Progenitor cell of endocrine pancreas (in vitro differentiated cells): ENCODE measurements at regions not wholly inside any gene's neighbourhood (a gene's known extent, or its start where the extent isn't known, plus 50 kb on each side); places are given as distances from the start of the nearest gene placed in this dataset.

Experiments
- DNase-seq: peaks from one replicate; pipeline ENCODE4 v3.0.0; 2021; ENCODE audit warnings: low spot score; ENCODE audit not compliant: unreplicated experiment
- H3K27ac Mint-ChIP-seq: 2 replicates; pipeline ENCODE4 v1.8.0; 2021; ENCODE audit warnings: mild to moderate bottlenecking, moderate library complexity, mixed read lengths
- H3K27me3 Mint-ChIP-seq: 2 replicates; pipeline ENCODE4 v1.8.0; 2021; ENCODE audit warnings: mixed read lengths
- H3K36me3 Mint-ChIP-seq: 2 replicates; pipeline ENCODE4 v1.8.0; 2022; ENCODE audit warnings: mixed read lengths; ENCODE audit not compliant: insufficient read depth
- H3K4me1 Mint-ChIP-seq: 2 replicates; pipeline ENCODE4 v1.8.0; 2021; ENCODE audit warnings: low read depth, mixed read lengths
- H3K4me3 Mint-ChIP-seq: 2 replicates; pipeline ENCODE4 v1.8.0; 2021; ENCODE audit warnings: low read depth, mild to moderate bottlenecking, moderate library complexity, mixed read lengths
- H3K9me3 Mint-ChIP-seq: 2 replicates; pipeline ENCODE4 v1.8.0; 2021; ENCODE audit warnings: low read depth, mixed read lengths
- CTCF ChIP-seq: fragments of 200-600 bp; sonication (generic); IDR thresholded peaks from one replicate; pipeline ENCODE4 v1.5.0; 2021; ENCODE audit warnings: antibody characterized with exemption, mild to moderate bottlenecking; ENCODE audit not compliant: unreplicated experiment

GRCh38 chr2:190127651-190128050, 65.1 kb upstream of the MSTN start:
- H3K27me3 Mint-ChIP-seq = no peaks in the 10 kb centered on the region
- no peak overlapping the region for H3K27ac Mint-ChIP-seq
- TF ChIP-seq CTCF = no peak
- no peaks in the 10 kb centered on the region for H3K36me3 Mint-ChIP-seq
- peaks cover 3% of the 10 kb centered on the region for H3K9me3 Mint-ChIP-seq
- DNase-seq = no peak
- no peaks in the 10 kb centered on the region for H3K4me1 Mint-ChIP-seq
- H3K4me3 Mint-ChIP-seq = no peak overlapping the region

DNA sequence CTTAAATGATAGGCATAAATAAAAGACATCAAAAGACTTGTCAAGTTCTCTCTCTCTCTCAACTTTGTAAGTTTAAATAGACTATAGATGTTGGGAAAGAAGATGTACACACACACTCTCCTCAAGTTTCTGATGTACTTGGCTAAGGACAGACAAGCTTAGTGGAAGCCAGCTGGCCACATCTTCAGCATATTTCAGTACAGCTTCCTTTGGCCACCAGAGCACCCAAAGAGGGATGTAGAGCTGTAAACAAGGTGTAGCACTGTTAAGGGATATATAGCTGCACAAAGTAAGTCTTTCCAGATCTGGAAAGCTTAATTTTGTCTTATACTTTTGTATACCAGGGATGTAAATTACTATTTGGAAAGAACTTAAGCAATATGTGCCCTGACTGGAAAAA, 64.3 kb upstream of the MSTN start:
- Mint-ChIP-seq H3K4me1 (no peaks in the 10 kb centered on the region), H3K4me3 (no peak overlapping the region), H3K9me3 (no peaks in the 10 kb centered on the region), H3K36me3 (no peaks in the 10 kb centered on the region), H3K27me3 (no peaks in the 10 kb centered on the region), H3K27ac (no peak overlapping the region)
- TF ChIP-seq CTCF = no peak
- no peak for DNase-seq

DNA sequence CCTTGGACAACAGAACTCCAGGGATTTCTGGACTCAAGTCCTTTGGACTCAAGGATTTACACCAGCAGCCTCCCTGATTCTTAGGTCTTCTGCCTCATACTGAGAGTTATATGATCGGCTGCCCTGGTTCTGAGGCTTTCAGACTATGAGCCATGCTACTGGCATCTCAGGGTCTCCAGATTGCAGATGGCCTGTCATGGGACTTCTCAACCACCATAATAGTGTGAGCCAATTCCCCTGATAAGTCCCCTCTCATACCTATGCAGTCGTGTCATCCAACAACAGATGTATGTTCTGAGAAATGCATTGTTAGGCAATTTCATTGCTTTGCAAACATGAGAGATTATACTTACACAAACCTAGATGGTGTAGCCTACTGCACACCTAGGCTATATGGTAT, 61.4 kb upstream of the MSTN start:
- H3K9me3 Mint-ChIP-seq = no peaks in the 10 kb centered on the region
- TF ChIP-seq CTCF = no peak
- H3K4me1 Mint-ChIP-seq = peaks cover 3% of the 10 kb centered on the region
- no peak overlapping the region for H3K4me3 Mint-ChIP-seq
- no peaks in the 10 kb centered on the region for H3K36me3 Mint-ChIP-seq
- peak overlapping the region; percentile 37 for H3K27ac Mint-ChIP-seq
- DNase-seq = no peak
- H3K27me3 Mint-ChIP-seq = no peaks in the 10 kb centered on the region

DNA sequence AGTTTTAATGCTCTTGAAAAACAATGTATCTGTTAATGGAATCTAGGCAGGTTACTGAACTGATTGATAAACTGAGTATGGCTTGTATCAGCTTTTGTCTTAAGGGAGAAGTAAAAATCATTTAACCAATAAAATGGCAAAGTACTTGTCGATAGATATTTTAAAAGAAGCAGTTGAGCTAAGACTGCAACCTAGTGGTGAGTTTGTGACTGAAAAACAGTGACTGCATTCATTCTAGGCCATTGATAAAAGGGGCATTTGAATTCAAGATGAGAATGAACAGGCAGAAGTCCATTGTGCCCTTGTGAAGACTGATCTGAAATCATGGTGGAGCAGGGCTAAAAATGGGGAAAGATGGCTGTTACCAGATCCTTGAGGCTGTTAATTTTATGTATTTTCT, 59.4 kb upstream of the MSTN start:
- Mint-ChIP-seq H3K9me3 (no peaks in the 10 kb centered on the region), H3K36me3 (no peaks in the 10 kb centered on the region), H3K27ac (no peak overlapping the region), H3K4me1 (peaks cover 5% of the 10 kb centered on the region), H3K4me3 (no peak overlapping the region), H3K27me3 (no peaks in the 10 kb centered on the region)
- TF ChIP-seq CTCF = peak; percentile 50
- DNase-seq = no peak

DNA sequence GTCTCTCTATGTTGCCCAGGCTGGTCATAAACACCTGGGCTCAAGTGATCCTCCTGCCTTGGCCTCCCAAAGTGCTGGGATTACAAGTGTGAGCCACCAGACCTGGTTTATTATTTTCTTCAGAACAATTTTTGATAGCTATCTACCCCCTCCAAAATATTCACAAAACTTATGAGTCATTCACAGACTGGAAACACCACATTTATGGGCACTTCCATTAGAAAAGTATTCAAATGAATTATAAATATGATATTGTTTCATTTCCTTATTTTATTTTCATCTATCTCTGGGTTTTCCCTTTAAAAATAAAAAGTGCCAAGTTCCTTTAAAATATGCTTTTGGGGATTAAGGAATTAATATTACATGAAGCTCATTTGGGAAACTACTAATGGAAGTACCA, 58.8 kb upstream of the MSTN start:
- Mint-ChIP-seq H3K27me3 (no peaks in the 10 kb centered on the region), H3K27ac (no peak overlapping the region), H3K4me1 (peaks cover 5% of the 10 kb centered on the region), H3K9me3 (no peaks in the 10 kb centered on the region), H3K36me3 (no peaks in the 10 kb centered on the region), H3K4me3 (no peak overlapping the region)
- no peak for DNase-seq
- no peak for TF ChIP-seq CTCF
